Endothelial cell (in vitro differentiated cells): ENCODE measurements at regions not wholly inside any gene's neighbourhood (a gene's known extent, or its start where the extent isn't known, plus 50 kb on each side); places are given as distances from the start of the nearest gene placed in this dataset.

Experiments
- DNase-seq: peaks from one replicate; pipeline ENCODE4 v3.0.0; 2021; ENCODE audit warnings: low spot score
- H3K27ac Mint-ChIP-seq: one replicate; pipeline ENCODE4 v1.8.0; 2021; ENCODE audit warnings: mixed read lengths, inconsistent platforms; ENCODE audit not compliant: unreplicated experiment
- H3K27me3 Mint-ChIP-seq: one replicate; pipeline ENCODE4 v1.8.0; 2021; ENCODE audit warnings: mild to moderate bottlenecking, moderate library complexity, mixed read lengths, inconsistent platforms; ENCODE audit not compliant: unreplicated experiment
- H3K36me3 Mint-ChIP-seq: one replicate; pipeline ENCODE4 v1.8.0; 2021; ENCODE audit warnings: mild to moderate bottlenecking, low read depth, mixed read lengths, inconsistent platforms; ENCODE audit not compliant: unreplicated experiment
- H3K4me1 Mint-ChIP-seq: one replicate; pipeline ENCODE4 v1.8.0; 2021; ENCODE audit warnings: mild to moderate bottlenecking, mixed read lengths, inconsistent platforms; ENCODE audit not compliant: unreplicated experiment
- H3K4me3 Mint-ChIP-seq: one replicate; pipeline ENCODE4 v1.8.0; 2021; ENCODE audit warnings: mild to moderate bottlenecking, mixed read lengths, inconsistent platforms; ENCODE audit not compliant: unreplicated experiment
- H3K9me3 Mint-ChIP-seq: one replicate; pipeline ENCODE4 v1.8.0; 2021; ENCODE audit warnings: mixed read lengths, inconsistent platforms; ENCODE audit not compliant: unreplicated experiment
- CTCF ChIP-seq: fragments of 200-600 bp; sonication (generic); IDR thresholded peaks from one replicate; pipeline ENCODE4 v1.5.0; 2021; ENCODE audit warnings: antibody characterized with exemption; ENCODE audit not compliant: unreplicated experiment

GRCh38 chr15:101565377-101565776 is 75.9 kb upstream of the PCSK6 start:
- no peaks in the 10 kb centered on the region for H3K9me3 Mint-ChIP-seq
- H3K4me3 Mint-ChIP-seq: no peak overlapping the region
- no peak for DNase-seq
- no peaks in the 10 kb centered on the region for H3K4me1 Mint-ChIP-seq
- H3K36me3 Mint-ChIP-seq: no peaks in the 10 kb centered on the region
- TF ChIP-seq CTCF: no peak
- no peak overlapping the region for H3K27ac Mint-ChIP-seq
- peaks cover 2% of the 10 kb centered on the region for H3K27me3 Mint-ChIP-seq

GRCh38 chr15:101563176-101563796 is 73.8 kb upstream of the PCSK6 start:
- no peak for TF ChIP-seq CTCF
- DNase-seq: no peak
- Mint-ChIP-seq H3K27me3 (peaks cover 7% of the 10 kb centered on the region), H3K9me3 (no peaks in the 10 kb centered on the region), H3K36me3 (no peaks in the 10 kb centered on the region), H3K4me3 (no peak overlapping the region), H3K4me1 (peaks cover 5% of the 10 kb centered on the region), H3K27ac (no peak overlapping the region)

GRCh38 chr15:101562428-101563059 is 73.0 kb upstream of the PCSK6 start:
- H3K9me3 Mint-ChIP-seq: no peaks in the 10 kb centered on the region
- no peaks in the 10 kb centered on the region for H3K36me3 Mint-ChIP-seq
- no peak for DNase-seq
- no peak overlapping the region for H3K4me3 Mint-ChIP-seq
- H3K27ac Mint-ChIP-seq: no peak overlapping the region
- peaks cover 7% of the 10 kb centered on the region for H3K27me3 Mint-ChIP-seq
- no peak for TF ChIP-seq CTCF
- H3K4me1 Mint-ChIP-seq: peaks cover 5% of the 10 kb centered on the region

- DNase-seq: no peak
- Mint-ChIP-seq H3K4me3 (no peak overlapping the region), H3K27me3 (peaks cover 7% of the 10 kb centered on the region), H3K4me1 (peaks cover 5% of the 10 kb centered on the region), H3K27ac (no peak overlapping the region), H3K9me3 (no peaks in the 10 kb centered on the region), H3K36me3 (no peaks in the 10 kb centered on the region)
- no peak for TF ChIP-seq CTCF
Observed at GRCh38 chr15:101561584-101561906, 72.0 kb upstream of the PCSK6 start.

GRCh38 chr15:101560722-101561583 is 71.4 kb upstream of the PCSK6 start:
- no peak overlapping the region for H3K4me3 Mint-ChIP-seq
- H3K36me3 Mint-ChIP-seq: no peaks in the 10 kb centered on the region
- no peaks in the 10 kb centered on the region for H3K9me3 Mint-ChIP-seq
- H3K27me3 Mint-ChIP-seq: peaks cover 7% of the 10 kb centered on the region
- peaks cover 5% of the 10 kb centered on the region for H3K4me1 Mint-ChIP-seq
- TF ChIP-seq CTCF: no peak
- no peak for DNase-seq
- no peak overlapping the region for H3K27ac Mint-ChIP-seq
